ENCODE measurements at regions not wholly inside any gene's neighbourhood (a gene's known extent, or its start where the extent isn't known, plus 50 kb on each side); places are given as distances from the start of the nearest gene placed in this dataset.

GRCh38 chr14:94885481-94886155 lies 115.7 kb upstream of the GSC start:
- TF ChIP-seq, protein P1, sequence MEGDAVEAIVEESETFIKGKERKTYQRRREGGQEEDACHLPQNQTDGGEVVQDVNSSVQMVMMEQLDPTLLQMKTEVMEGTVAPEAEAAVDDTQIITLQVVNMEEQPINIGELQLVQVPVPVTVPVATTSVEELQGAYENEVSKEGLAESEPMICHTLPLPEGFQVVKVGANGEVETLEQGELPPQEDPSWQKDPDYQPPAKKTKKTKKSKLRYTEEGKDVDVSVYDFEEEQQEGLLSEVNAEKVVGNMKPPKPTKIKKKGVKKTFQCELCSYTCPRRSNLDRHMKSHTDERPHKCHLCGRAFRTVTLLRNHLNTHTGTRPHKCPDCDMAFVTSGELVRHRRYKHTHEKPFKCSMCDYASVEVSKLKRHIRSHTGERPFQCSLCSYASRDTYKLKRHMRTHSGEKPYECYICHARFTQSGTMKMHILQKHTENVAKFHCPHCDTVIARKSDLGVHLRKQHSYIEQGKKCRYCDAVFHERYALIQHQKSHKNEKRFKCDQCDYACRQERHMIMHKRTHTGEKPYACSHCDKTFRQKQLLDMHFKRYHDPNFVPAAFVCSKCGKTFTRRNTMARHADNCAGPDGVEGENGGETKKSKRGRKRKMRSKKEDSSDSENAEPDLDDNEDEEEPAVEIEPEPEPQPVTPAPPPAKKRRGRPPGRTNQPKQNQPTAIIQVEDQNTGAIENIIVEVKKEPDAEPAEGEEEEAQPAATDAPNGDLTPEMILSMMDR (IDR thresholded peaks at IDR 0.05): no peak
- TF ChIP-seq, protein P2, sequence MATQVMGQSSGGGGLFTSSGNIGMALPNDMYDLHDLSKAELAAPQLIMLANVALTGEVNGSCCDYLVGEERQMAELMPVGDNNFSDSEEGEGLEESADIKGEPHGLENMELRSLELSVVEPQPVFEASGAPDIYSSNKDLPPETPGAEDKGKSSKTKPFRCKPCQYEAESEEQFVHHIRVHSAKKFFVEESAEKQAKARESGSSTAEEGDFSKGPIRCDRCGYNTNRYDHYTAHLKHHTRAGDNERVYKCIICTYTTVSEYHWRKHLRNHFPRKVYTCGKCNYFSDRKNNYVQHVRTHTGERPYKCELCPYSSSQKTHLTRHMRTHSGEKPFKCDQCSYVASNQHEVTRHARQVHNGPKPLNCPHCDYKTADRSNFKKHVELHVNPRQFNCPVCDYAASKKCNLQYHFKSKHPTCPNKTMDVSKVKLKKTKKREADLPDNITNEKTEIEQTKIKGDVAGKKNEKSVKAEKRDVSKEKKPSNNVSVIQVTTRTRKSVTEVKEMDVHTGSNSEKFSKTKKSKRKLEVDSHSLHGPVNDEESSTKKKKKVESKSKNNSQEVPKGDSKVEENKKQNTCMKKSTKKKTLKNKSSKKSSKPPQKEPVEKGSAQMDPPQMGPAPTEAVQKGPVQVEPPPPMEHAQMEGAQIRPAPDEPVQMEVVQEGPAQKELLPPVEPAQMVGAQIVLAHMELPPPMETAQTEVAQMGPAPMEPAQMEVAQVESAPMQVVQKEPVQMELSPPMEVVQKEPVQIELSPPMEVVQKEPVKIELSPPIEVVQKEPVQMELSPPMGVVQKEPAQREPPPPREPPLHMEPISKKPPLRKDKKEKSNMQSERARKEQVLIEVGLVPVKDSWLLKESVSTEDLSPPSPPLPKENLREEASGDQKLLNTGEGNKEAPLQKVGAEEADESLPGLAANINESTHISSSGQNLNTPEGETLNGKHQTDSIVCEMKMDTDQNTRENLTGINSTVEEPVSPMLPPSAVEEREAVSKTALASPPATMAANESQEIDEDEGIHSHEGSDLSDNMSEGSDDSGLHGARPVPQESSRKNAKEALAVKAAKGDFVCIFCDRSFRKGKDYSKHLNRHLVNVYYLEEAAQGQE (IDR thresholded peaks at IDR 0.05; ENCODE audit: insufficient read depth in 1 of 2, low read depth in 2 of 2, low read length in 1 of 2): no peak
- no peak for TF ChIP-seq TCF7L2 (IDR thresholded peaks at IDR 0.05; ENCODE audit: low read depth, low read length)
- no peak for TF ChIP-seq POLR2AphosphoS5 (IDR thresholded peaks at IDR 0.05; ENCODE audit: low read depth, low read length)
